ENCODE measurements at regions not wholly inside any gene's neighbourhood (a gene's known extent, or its start where the extent isn't known, plus 50 kb on each side); places are given as distances from the start of the nearest gene placed in this dataset.

DNA sequence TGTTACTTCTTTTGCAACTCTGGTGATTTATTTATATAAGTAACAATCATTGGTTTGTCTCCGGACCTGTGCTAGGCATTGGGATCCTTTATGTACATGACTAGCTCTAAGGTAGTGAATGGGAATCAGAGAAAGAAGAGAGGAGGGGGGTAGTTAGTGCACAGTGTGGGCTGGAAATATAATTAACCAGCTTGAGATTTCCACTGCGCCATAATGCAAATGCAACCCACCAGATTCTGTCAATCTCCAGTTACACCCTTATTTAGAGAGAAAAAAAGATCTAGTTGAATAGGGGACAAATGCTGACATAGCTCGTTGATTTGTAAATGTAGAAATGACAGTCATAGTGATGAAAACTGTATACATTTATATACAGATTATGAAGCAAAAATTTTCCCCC, 342.2 kb upstream of the SLC30A5 start:
- TF ChIP-seq, protein P1, sequence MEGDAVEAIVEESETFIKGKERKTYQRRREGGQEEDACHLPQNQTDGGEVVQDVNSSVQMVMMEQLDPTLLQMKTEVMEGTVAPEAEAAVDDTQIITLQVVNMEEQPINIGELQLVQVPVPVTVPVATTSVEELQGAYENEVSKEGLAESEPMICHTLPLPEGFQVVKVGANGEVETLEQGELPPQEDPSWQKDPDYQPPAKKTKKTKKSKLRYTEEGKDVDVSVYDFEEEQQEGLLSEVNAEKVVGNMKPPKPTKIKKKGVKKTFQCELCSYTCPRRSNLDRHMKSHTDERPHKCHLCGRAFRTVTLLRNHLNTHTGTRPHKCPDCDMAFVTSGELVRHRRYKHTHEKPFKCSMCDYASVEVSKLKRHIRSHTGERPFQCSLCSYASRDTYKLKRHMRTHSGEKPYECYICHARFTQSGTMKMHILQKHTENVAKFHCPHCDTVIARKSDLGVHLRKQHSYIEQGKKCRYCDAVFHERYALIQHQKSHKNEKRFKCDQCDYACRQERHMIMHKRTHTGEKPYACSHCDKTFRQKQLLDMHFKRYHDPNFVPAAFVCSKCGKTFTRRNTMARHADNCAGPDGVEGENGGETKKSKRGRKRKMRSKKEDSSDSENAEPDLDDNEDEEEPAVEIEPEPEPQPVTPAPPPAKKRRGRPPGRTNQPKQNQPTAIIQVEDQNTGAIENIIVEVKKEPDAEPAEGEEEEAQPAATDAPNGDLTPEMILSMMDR (IDR thresholded peaks at IDR 0.05; ENCODE audit: borderline replicate concordance, extremely low read depth, low read length, poor library complexity, severe bottlenecking): no peak
- no peak for TF ChIP-seq EZH2 (IDR thresholded peaks at IDR 0.05; ENCODE audit: borderline replicate concordance, low read depth, low read length, severe bottlenecking)

All from DND-41 (cell line).